ENCODE measurements at regions not wholly inside any gene's neighbourhood (a gene's known extent, or its start where the extent isn't known, plus 50 kb on each side); places are given as distances from the start of the nearest gene placed in this dataset.

DNA sequence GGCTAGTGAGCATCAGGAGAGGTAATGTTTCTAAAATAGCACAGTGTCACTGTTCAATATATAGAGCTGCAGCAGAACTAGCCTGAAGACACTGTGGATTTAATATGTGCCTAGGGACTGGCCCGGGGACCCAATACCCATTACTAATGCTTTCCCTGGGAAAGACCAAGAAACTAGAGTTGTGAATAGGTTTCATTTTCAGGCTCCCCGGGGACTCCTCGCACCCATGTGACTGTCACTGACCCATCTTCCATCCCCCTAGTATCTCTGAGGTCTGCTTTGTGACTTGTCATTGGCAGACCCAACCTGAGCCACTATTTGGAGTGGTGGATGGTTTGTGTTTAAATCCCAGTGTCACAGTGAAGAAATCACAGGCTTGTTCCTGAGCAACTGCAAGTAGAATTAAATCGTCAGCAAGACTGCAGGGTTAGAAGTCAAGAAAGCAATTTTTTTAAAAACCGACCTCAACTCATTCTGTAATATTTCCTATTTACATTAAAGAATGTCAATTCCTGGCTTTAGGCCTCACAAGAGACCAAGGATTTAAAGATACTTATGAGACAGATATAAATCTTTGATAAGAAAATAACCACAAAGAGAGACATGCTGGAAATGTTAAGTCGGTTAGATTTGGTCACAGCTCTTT lies 130.0 kb upstream of the TNR start:
- Histone ChIP-seq H3K9me3 (no peaks in the 10 kb centered on the region), H3K36me3 (no peaks in the 10 kb centered on the region), H3K4me3 (no peak overlapping the region), H3K27me3 (no peaks in the 10 kb centered on the region), H3K27ac (no peak overlapping the region), H3K4me1 (no peaks in the 10 kb centered on the region)
- DNase-seq, result no peak
- TF ChIP-seq, protein P1, sequence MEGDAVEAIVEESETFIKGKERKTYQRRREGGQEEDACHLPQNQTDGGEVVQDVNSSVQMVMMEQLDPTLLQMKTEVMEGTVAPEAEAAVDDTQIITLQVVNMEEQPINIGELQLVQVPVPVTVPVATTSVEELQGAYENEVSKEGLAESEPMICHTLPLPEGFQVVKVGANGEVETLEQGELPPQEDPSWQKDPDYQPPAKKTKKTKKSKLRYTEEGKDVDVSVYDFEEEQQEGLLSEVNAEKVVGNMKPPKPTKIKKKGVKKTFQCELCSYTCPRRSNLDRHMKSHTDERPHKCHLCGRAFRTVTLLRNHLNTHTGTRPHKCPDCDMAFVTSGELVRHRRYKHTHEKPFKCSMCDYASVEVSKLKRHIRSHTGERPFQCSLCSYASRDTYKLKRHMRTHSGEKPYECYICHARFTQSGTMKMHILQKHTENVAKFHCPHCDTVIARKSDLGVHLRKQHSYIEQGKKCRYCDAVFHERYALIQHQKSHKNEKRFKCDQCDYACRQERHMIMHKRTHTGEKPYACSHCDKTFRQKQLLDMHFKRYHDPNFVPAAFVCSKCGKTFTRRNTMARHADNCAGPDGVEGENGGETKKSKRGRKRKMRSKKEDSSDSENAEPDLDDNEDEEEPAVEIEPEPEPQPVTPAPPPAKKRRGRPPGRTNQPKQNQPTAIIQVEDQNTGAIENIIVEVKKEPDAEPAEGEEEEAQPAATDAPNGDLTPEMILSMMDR (IDR thresholded peaks at IDR 0.05), result no peak
- no peak for TF ChIP-seq POLR2A (IDR thresholded peaks at IDR 0.05)

DNA sequence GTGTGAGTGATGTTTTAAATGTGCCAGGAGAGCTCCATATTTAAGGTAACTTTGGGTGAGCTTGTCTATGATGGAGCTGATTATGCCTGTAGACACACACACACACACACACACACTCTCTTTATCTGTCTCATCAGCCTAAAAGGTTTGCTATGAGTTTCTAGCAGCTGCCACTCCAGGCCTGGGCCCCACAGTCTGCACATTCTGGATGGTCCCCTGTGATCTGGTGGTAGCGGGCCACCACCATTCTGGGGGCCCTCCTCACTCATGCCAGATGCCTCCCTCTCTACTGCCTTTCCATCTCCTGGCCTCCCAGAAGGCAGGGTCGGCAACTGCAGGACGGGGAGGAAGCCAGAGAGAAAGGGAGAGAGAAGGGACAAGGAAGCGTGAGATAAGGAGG lies 129.2 kb upstream of the TNR start:
- Histone ChIP-seq H3K27me3 (no peaks in the 10 kb centered on the region), H3K36me3 (no peaks in the 10 kb centered on the region), H3K27ac (no peak overlapping the region), H3K4me3 (no peak overlapping the region), H3K9me3 (no peaks in the 10 kb centered on the region), H3K4me1 (no peaks in the 10 kb centered on the region)
- TF ChIP-seq, protein P1 (IDR thresholded peaks at IDR 0.05), result no peak
- no peak for TF ChIP-seq POLR2A (IDR thresholded peaks at IDR 0.05)
- no peak for DNase-seq

DNA sequence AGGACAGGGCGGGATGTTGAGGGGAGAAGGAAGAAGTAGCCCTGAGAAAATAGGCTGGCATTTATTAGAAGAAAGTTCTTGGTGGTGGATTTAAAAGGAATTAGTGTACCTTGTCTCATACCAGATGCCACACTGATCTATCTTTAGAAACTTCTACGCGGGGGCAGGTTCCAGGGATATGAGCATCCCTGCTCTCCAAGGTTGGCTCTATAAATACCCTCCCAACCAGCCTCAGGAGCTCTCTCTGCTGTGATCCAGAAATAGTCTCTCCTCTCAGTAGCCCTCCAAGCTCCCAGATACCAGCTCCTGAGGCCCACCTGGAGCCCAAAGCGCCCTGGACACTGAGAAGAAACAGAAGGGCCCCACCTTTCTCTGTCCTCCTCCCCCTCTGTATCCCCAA lies 128.3 kb upstream of the TNR start:
- Histone ChIP-seq H3K36me3 (no peaks in the 10 kb centered on the region), H3K4me3 (no peak overlapping the region), H3K27ac (no peak overlapping the region), H3K9me3 (no peaks in the 10 kb centered on the region), H3K27me3 (no peaks in the 10 kb centered on the region), H3K4me1 (no peaks in the 10 kb centered on the region)
- no peak for TF ChIP-seq POLR2A (IDR thresholded peaks at IDR 0.05)
- TF ChIP-seq, protein P1 (IDR thresholded peaks at IDR 0.05), result no peak
- DNase-seq, result no peak

DNA sequence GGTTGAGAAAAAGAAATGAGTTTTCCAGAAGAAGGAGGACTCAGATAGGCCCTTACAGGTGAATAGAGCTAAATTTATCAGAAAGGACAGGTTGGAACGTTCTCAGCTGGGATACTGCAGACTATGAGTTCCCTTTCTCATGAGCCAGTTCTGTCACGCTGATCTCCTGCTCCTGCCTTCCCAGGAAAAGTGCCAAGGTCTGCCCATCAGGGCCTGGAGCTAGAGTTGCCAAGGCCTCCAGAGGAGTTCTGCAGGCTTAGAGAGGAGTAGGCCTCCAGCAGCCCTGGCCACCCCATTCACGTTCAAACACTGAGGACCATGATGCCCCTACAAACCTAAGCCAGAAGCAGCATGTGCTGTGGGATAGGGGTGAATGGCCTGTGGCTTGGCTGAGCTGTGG lies 126.8 kb upstream of the TNR start:
- Histone ChIP-seq H3K9me3 (no peaks in the 10 kb centered on the region), H3K27ac (no peak overlapping the region), H3K36me3 (no peaks in the 10 kb centered on the region), H3K4me3 (no peak overlapping the region), H3K4me1 (no peaks in the 10 kb centered on the region), H3K27me3 (no peaks in the 10 kb centered on the region)
- no peak for DNase-seq
- TF ChIP-seq, protein P1 (IDR thresholded peaks at IDR 0.05), result no peak
- no peak for TF ChIP-seq POLR2A (IDR thresholded peaks at IDR 0.05)

DNA sequence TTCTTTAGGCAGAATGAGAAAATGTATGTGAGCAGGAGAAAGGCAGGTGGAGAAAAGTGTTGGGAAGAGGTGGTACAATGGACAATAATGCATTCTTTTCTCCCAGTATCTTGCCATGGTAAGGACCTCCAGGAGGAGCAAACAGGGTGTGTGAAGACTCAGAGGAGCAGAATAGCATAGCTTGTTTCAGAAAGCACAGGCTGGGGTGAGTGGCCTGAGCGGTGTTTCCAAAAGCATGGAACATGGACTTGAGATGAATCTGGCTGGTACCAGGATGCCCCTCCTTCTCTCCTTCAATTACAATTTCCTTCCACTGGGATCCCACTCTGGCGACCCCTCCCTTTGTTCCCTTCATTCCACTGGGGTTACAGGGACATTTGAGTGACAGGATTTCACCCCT lies 123.4 kb upstream of the TNR start:
- H3K27ac ChIP-seq, result no peak overlapping the region
- peaks cover 0 to 10% (median 0%) of the 10 kb centered on the region in 4 donors for H3K4me1 ChIP-seq
- no peaks in the 10 kb centered on the region for H3K27me3 ChIP-seq
- TF ChIP-seq POLR2A (IDR thresholded peaks at IDR 0.05), result no peak
- TF ChIP-seq, protein P1 (IDR thresholded peaks at IDR 0.05), result no peak
- no peaks in the 10 kb centered on the region for H3K9me3 ChIP-seq
- no peak overlapping the region for H3K4me3 ChIP-seq
- H3K36me3 ChIP-seq, result no peaks in the 10 kb centered on the region
- no peak for DNase-seq
